Germinal center (tissue), 1 donor: ENCODE measurements at regions not wholly inside any gene's neighbourhood (a gene's known extent, or its start where the extent isn't known, plus 50 kb on each side); places are given as distances from the start of the nearest gene placed in this dataset.

ENCODE experiments used
- DNase-seq: peaks from one replicate; pipeline ENCODE4 v3.0.0; 2012; ENCODE audit warnings: mixed read lengths, low spot score

DNA sequence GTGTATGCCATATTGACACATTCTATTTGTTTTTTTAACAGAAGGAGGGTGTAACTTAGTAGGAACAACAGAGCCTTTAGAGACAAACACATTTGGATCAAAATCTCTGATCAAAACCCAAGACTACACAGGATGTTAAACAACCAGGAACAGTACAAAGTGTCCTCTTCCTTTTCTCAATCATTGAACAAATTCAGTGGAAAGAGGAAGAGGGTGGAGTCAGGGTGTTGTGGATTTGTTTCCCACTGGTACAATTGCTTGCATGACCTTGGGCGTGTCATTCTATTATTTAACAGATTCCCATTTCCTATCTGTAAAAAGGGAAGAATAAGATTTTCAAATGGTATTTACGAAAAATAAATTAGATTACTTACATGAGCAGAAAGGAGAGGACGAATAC, 1162.8 kb upstream of the PRKX start:
- DNase-seq, result no peak

DNA sequence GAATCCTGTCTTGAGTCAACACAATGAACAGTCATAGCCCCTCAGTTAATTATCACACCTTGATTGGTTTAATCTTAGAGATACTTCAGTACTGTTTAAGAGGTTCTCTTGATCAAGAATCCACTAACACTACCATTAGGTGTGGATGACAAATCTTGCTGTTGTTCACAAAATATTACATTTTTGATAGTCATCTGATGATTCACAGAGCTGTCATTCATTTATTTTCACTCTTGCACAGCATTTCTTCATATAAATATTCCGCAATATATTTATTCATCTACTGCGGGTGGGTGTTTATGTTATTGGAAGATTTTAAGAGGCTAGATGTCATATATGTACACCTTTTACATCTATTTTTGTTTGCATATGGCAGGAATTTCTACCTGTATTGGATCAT, 1138.1 kb upstream of the PRKX start:
- DNase-seq, result no peak

DNA sequence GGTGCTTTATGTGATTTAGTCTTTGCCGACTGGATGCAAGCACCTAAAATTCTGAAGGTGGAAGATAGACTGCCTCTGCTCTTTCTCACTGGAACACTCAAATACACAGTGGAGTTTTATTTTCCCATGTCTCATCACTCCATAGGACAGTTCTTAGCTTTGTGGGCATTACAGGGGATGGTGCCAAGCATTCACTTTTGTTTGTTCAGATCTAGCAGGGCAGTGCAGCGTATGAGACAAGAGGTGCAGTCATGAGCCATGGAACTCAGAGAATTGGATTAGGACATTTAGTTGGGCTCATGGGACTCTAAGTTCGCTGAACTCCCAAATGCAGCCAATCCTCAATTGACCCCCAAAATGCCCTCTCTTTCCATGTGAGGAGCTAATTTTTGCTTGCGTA, 1136.9 kb upstream of the PRKX start:
- no peak for DNase-seq

DNA sequence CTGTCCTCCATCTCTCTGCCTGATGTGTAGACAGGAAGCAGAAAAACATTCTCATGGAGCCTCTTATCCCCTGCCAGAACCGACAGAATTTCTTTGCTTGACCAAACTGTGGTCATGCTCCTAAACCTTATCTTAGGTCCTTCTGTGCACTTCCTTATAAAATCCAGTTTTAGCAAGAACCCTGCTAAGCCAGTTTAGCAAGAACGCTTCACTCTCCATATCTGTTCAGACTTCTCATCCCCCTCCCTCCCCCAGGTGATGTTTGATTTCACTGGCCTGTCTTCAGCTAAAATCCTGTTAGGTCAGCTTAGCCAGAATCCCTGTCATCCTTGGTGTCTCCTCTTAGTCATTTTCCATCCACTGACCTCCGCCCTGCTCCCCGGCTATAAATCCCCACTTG, 1130.9 kb upstream of the PRKX start:
- no peak for DNase-seq

DNA sequence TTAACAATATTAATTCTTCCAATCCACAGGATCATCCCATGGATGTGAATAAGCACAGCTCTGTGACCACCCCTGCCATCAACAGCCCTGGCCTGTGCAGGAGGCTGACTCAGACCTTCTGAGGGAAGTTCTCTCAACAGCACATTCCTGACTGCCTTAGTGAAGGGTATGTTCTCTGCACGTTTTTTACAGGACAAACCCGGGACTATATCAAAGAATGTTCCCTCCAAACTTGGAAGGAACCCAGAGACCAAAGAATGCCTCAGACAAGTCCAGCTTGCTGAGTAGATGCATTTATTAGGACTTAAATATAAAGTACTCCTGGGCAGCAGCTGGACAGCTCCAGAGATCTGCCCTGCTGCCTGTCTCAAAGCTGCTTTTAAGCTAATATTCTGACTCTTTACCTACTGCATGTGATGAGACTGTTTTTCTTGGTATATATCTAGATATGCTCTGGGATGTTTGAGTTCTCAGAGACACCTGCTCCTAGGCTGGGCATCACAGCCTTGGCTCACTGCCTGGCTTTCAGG, 1127.8 kb upstream of the PRKX start:
- DNase-seq, result no peak

DNA sequence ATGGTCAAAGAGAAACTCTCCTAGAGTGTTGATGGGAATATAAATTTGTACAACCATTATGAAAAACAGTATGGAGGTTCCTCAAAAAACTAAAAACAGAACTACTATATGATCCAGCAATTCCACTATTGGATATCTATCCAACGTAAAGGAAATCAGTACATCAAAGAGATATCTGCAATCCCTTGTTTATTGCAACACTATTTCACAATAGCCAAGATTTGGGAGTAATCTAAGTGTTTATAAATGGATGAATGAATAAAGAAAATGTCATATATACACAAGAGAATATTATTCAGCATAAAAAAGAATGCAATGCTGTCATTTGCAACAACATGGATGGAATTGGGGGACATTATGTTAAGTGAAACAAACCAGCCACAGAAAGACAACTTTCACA, 1118.1 kb upstream of the PRKX start:
- no peak for DNase-seq

DNA sequence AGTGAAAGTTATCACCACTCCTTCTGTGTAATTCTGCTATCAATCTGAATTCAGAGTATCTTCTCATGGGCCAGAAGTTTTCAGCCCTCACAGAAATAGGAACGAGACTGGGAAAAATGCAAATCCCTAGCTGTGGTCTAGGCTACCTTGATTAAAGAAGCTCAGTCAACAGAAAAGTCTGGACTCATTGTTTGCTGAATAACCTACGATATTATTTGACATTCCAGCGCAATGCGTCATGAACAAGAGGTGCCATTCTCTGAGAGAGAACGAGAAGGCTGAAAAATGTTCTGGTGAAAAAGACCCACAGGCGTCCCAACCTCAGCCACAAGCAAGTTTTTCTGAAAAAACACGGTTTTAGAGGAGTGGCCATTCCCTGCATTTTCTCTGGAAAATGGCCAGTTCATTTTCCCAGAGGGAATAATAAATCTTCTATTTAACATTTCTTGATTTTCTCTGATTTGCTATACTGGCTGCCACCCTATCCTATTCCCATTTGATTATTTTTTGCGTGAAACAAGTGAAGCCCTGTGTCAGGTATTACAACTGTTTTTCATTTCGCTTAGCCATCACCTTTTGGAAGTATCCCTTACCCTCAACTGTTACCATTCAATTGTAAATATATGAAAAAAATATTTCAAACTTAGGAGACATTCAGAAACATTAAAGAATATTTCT, 1117.6 kb upstream of the PRKX start:
- DNase-seq, result no peak

DNA sequence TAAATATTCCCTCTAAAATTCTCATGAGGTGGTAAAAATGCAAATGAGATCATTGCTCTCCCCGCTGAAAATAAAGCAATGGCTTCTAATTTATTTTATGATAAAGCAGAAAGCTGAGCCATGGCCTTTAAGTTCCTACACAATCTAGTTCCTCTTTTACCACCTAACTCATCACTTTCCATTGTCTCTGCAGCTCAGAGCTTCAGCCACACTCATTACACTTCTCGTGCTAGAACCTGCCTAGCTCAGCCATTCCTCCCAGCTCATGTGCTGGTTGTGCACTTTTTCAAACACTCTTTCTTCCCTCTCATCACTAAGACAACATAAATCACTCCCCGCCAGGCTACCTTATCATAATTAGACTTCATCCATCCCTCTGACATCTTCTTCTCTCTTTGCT, 1112.1 kb upstream of the PRKX start:
- DNase-seq, result no peak

DNA sequence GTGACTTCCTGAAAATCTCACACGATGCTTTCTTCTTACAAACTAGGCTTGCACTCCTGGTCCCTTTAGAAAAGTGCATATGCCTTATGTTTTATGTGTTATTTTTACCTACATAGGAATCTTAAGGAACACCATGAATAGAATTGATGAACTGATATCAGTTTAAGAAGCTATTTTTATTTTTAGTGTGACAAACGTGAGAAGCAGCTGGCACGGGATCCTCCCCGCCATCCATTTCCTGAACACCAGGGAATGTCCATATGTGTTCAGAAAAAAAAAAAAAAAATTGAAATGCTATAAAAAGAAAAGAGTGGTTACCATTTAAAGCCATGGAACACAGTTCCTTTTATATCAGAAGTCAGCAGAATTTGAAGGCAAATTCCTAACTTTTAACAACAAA, 1096.1 kb upstream of the PRKX start:
- no peak for DNase-seq

DNA sequence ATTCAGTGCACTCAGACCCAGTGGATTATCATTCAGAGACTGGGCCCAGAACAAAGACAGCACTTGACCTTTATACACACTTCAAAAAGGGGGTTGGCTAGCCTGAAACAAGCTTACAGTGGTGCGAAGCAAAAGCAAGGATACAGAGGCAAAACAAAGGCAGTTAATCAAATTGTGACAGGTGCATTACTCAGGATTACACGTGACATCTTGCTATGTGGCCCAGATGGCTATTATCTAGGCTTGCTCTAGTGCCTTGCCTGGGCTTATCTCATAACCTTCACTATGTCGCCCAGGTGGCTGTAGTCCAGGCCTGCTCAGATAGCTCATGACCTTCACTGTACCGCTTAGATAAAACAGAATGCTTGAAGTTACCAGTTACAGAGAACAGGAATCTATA, 1092.1 kb upstream of the PRKX start:
- no peak for DNase-seq

DNA sequence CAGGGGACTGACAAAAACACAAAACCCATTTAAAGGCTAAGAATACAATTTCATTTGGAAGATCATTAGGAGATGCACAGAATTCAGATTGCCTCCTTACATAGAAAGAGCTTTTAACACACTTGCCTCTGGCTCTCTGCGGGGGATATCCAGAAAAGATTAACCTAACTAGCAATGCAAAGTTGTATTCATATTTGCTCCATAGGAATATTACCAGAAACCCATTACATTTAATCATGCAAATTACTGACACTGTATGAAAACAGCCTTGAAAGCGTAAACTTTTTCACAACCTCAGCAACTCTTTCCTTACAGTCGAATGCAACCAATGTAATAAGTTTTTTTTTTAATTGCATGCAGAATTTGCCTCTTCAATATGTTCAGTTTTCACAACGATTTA, 1087.3 kb upstream of the PRKX start:
- no peak for DNase-seq

DNA sequence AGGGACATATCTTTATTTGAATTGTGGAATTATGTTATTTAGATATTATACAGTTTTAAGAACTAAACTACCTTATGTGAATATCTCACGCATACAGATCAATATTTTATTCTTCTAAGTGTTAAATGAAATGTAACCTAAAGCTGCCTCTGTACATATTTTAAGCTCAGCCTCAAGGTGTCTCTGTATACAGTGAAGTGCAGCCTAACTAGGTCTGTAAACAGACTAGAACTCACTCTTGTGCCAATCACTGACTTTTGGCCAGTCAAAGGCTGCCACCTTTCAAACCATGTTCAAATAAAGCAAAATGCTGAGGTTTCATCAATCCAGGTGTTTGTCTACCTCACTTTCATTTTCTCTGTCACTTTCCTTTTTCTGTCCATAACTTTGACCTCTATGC, 1074.5 kb upstream of the PRKX start:
- DNase-seq, result no peak

DNA sequence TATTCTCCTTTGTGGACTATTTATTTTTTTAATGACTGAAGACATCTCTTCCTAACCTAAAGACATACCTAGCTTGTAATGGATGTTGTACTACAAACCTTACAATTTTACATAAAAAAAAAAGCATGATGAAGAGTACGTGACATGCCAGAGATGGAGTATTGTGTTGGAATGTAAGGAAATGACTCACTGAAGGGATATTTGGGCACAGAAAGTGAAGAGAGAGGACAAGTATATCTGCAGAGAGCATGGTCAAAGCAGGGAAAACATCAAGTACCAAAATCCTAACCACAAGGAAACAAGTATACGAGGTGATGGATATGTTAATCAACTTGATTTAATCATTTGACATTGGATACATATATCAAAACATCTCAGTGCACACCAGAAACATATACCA, 1051.4 kb upstream of the PRKX start:
- DNase-seq, result no peak

DNA sequence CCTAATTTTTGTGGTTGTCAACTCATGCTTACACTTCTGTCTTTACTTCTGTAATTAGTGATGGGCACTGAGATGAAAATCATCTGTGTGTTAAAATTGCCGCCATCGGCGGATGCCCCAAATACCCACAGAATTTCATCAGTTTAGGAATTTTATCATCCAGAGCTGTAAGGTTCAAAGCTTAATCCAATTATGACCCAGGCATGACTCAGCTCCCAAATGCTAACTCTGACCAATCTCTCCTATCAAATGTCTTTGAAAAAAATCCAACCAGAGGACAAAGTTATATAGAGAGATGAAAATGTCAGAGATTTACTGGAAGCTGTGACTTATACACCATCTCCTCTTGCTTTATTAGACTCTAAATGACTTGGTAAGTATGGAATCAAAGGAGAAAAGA, 1048.7 kb upstream of the PRKX start:
- no peak for DNase-seq

DNA sequence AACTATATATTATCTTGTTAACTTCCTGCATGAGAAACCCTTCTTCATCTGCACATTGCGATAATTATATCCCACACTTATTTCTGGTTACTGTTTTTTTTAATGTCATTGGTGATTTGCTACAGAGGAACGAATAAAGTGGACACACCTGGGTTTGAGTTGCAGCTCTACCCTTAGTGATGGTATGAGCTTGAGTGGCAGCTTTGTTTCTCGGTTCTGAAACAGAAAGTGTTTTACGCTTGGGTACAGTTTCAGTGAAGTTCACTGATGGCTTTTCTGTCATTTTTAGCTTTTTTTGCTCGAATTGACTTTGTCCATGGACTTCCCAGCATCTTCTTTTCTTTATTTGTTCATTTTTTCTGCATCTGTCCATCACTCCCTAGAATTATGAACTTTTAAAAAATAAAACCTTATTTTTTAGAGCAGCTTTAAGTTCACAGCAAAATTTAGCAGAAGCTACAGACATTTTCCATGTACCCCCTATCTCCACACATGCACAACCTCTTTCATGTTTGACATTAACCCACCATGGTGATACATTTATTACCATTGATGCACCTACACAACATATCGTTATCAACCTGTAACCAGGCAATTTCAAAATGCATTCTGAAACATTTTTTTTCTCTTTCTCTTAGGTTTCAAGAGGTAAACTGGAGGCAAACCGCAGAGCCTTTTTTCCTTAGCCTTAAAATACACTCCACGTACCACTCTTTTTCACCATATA, 1041.6 kb upstream of the PRKX start:
- DNase-seq, result no peak

DNA sequence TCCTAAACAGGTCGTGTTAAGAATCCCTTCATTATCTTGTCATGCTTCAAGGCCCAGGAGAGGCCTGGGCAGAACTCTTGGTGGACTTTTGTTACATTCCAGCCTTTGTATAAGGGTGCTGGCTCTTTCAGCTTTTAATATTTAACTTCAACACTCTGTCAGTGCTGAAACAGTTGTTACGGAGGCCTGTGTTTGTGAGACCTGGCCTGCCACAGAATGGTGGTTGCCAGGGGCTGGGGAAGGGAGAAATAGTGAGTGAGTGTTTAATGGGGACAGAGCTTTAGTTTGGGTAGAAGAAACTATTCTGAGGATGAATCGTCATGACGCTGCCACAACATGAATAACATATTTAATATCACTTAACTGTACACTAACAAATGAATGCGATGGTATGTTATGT, 1027.6 kb upstream of the PRKX start:
- DNase-seq, result no peak

DNA sequence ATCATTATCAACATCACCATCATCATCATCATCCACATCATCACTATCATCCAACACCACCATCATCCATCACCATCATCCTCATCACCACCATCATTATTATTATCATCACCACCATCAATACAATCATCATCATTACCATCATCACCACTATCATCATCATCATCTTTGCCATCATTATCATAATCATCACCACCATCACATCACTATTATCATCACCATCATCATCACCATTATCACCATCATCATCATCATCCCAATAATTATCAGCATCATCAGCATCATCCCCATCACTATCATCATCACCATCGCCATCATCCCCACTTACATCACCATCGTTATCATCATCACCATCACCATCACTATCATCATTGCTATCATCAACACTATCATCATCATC, 1021.9 kb upstream of the PRKX start:
- no peak for DNase-seq

DNA sequence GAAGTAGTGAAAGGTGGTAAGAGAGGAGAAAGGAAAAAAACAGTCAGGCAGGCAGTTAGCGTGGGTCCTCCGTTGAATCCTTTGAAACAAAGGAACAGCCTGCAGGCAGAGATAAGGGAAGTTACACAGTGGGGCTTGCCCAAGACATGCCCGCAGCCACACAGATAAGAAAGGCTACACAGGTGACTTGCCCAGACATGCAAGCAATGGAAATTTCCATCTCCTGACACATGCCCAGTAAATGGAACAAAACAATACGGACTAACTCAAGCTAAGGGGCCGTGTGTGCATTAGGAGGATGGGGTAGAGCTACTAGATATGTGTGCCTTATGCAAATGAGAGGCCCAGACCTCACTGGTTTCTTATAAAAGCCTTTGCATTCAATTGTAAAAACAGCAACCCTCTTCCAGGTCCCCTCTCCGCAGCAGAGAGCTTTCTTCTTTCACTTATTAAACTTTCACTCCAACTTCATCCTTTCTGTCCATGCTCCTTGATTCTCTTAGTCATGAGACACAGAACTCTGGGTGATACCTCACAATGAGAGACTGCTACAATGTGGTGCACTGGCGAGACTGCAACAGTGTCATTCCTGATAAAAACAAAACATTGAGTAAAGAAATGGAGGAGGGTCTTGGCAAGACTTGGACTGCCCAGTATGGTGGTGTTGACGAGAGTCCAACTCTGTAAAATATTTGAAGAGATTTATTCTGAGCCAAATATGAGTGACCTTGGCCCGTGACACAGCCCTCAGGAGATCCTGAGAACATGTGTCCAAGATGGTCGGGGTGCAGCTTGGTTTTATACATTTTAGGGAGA, 997.4 kb upstream of the PRKX start:
- DNase-seq, result no peak

DNA sequence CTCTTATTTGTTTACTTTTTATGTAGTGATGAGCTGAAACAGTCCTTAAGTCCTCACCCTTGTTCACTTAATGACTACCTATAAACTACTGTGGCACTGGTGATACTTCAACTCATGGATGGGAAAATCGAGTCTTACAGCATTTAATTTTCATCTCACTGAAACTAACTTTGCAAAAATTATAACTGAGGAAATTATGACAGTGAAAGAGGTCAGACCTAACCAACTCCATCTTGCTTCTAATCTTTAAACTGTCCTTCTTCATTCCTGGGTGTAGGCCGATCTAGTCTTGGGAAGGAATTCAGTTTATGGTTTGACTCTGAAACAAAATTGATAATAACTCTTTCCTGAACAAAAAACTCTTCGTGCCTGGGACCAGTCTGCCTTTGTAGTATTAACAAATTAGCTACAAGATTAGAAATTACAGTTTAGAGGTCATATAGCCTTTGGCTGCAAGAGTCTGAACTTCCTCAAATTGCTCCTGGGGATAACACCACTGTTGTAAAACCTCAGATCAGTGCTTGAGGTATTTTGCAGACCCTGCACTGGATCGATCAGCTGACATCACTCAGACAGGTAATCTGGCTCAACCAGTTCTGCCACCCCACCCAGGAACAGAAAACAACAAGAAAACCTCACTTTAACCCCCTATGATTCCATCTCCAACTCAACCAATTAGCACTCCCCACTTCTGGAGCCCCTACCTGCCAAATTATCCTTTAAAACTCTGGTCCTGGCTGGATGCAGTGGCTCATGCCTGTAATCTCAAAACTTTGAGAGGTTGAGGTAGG, 995.7 kb upstream of the PRKX start:
- no peak for DNase-seq

DNA sequence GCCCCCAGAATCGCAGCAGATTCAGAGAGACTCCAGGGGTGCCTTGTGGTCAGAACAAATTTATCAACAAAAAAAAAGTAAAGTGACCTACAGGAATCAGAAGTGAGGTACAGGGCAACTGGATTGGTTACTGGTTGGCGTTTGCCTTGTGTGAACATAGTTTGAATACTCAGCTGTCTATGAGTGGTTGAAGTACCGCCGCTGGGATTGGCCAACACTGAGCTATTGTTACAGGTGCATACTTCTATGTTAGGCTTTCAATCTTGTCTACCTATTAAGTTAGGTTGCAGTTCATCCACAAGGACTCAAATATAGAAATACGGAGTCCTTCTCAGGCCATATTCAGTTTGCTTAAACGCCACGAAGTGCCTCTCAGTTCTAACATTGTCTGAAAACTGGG, 993.5 kb upstream of the PRKX start:
- no peak for DNase-seq

DNA sequence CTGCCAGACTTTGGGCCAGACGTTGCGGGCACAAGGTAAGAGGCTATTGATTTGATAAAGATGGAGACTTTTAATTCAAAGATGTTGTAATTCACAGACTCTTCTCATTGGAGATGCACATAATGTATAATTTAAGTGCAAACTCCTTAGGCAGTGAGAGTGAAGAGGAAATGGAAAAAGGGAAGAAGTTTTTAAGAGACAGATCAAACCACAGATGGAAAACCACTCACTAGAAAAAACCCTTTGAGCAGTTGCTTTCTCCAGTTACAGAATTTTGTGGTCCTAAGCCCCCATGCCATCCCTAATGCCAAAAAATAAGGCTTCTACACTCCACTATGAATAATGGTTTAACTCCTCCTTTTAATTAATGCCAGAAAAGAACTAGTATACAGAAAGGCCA, 977.1 kb upstream of the PRKX start:
- no peak for DNase-seq

DNA sequence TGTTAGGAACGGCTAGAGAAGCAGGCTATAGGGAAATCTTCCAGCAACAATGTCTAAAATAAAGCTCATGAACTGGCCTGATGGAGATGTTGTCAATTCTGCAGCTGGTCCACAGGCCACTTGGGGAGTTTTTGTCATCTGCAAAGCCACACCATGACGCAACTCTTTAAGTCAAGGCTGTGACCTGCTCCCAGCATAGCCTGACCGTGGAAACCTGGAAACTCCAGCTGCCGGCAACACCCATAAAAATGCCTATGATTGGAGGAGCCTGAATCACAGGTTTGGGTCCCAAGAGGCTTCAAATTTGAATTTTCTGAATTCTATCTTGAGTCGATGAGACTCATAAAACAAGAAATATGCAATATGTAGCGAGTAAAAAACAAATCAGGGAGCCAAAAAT, 969.2 kb upstream of the PRKX start:
- no peak for DNase-seq
